Vagina (tissue), 2 donors: ENCODE measurements at regions not wholly inside any gene's neighbourhood (a gene's known extent, or its start where the extent isn't known, plus 50 kb on each side); places are given as distances from the start of the nearest gene placed in this dataset.

Experiments
- DNase-seq, 2 donors: peaks; one replicate each; pipeline ENCODE4 v3.0.0-alpha.2; 2017; ENCODE audit errors: extremely low spot score in 2 of 2
- H3K27ac ChIP-seq: fragments of 200-600 bp; sonication (generic); one replicate; pipeline ENCODE4 v1.5.1; 2019
- H3K27me3 ChIP-seq: fragments of 200-600 bp; sonication (generic); one replicate; pipeline ENCODE4 v1.5.1; 2019
- H3K36me3 ChIP-seq, 2 donors: fragments of 200-600 bp; sonication (generic); one replicate each; pipeline ENCODE4 v1.5.1; 2017 to 2019
- H3K4me1 ChIP-seq: fragments of 200-600 bp; sonication (generic); one replicate; pipeline ENCODE4 v1.5.1; 2019
- H3K4me3 ChIP-seq, 2 donors: fragments of 200-600 bp; sonication (generic); 1 replicate in 1 of 2; 2 replicates in 1 of 2; pipeline ENCODE4 v1.5.1; 2016 to 2019
- H3K9me3 ChIP-seq: fragments of 200-600 bp; sonication (generic); one replicate; pipeline ENCODE4 v1.5.1; 2019
- CTCF ChIP-seq, 3 experiments: fragments of 450-650 bp in 2 of 3; fragments of 200-600 bp in 1 of 3; sonication (generic) in 1 of 3; IDR thresholded peaks; one replicate each; pipeline ENCODE4 v1.5.1; 2017 to 2019; ENCODE audit warnings: antibody characterized with exemption in 3 of 3, mild to moderate bottlenecking in 2 of 3, moderate library complexity in 2 of 3
- POLR2A ChIP-seq, 2 donors: fragments of 450-650 bp; IDR thresholded peaks; one replicate each; pipeline ENCODE4 v1.6.1; 2017; ENCODE audit warnings: antibody characterized with exemption in 2 of 2, mild to moderate bottlenecking in 2 of 2, moderate library complexity in 2 of 2
- POLR2AphosphoS5 ChIP-seq, 2 donors: sonication (generic); formaldehyde crosslinking; IDR thresholded peaks; one replicate each; pipeline ENCODE4 v1.9.0; 2017; ENCODE audit warnings: antibody characterized with exemption in 2 of 2, mild to moderate bottlenecking in 2 of 2, low read depth in 1 of 2; ENCODE audit not compliant: insufficient read depth in 1 of 2
- intact Hi-C: fragments of 100-400 bp; cut with DNase I; formaldehyde crosslinking; loops from one replicate; pipeline ENCODE4 v1.15.1; 2023

- Histone ChIP-seq H3K9me3 (no peaks in the 10 kb centered on the region), H3K27me3 (no peaks in the 10 kb centered on the region), H3K4me1 (peaks cover 5% of the 10 kb centered on the region), H3K4me3 (no peak overlapping the region), H3K36me3 (no peaks in the 10 kb centered on the region), H3K27ac (no peak overlapping the region)
- intact Hi-C loops, result no loop called here
- DNase-seq, result no peak
- TF ChIP-seq POLR2A (IDR thresholded peaks at IDR 0.05) (no peak), POLR2AphosphoS5 (IDR thresholded peaks at IDR 0.05; ENCODE audit: insufficient read depth in 1 of 2, low read depth in 1 of 2) (no peak)
Measured at GRCh38 chr4:124179506-124180186, 532.9 kb downstream of the ANKRD50 start.

- no peaks in the 10 kb centered on the region for H3K9me3 ChIP-seq
- no peak overlapping the region for H3K4me3 ChIP-seq
- TF ChIP-seq POLR2AphosphoS5 (IDR thresholded peaks at IDR 0.05; ENCODE audit: insufficient read depth in 1 of 2, low read depth in 1 of 2) (no peak), CTCF (IDR thresholded peaks at IDR 0.05) (no peak), POLR2A (IDR thresholded peaks at IDR 0.05) (no peak)
- H3K36me3 ChIP-seq, result no peaks in the 10 kb centered on the region
- H3K4me1 ChIP-seq, result no peaks in the 10 kb centered on the region
- no peak overlapping the region for H3K27ac ChIP-seq
- H3K27me3 ChIP-seq, result no peaks in the 10 kb centered on the region
- intact Hi-C loops, result no loop called here
- no peak for DNase-seq
Measured at GRCh38 chr4:124181039-124181438, 531.5 kb downstream of the ANKRD50 start.

GRCh38 chr4:124183231-124183630, 529.3 kb downstream of the ANKRD50 start:
- no peak for TF ChIP-seq POLR2A (IDR thresholded peaks at IDR 0.05)
- TF ChIP-seq CTCF (IDR thresholded peaks at IDR 0.05), result no peak
- TF ChIP-seq POLR2AphosphoS5 (IDR thresholded peaks at IDR 0.05; ENCODE audit: insufficient read depth in 1 of 2, low read depth in 1 of 2), result no peak
- H3K4me3 ChIP-seq, result no peak overlapping the region
- H3K27me3 ChIP-seq, result no peaks in the 10 kb centered on the region
- no peak overlapping the region for H3K27ac ChIP-seq
- H3K36me3 ChIP-seq, result no peaks in the 10 kb centered on the region
- H3K9me3 ChIP-seq, result no peaks in the 10 kb centered on the region
- H3K4me1 ChIP-seq, result no peaks in the 10 kb centered on the region
- DNase-seq, result no peak
- intact Hi-C loops, result no loop called here

- Histone ChIP-seq H3K27me3 (no peaks in the 10 kb centered on the region), H3K9me3 (no peaks in the 10 kb centered on the region), H3K4me3 (no peak overlapping the region), H3K36me3 (no peaks in the 10 kb centered on the region), H3K27ac (no peak overlapping the region), H3K4me1 (no peaks in the 10 kb centered on the region)
- no peak for TF ChIP-seq POLR2AphosphoS5 (IDR thresholded peaks at IDR 0.05; ENCODE audit: insufficient read depth in 1 of 2, low read depth in 1 of 2)
- no peak for TF ChIP-seq CTCF (IDR thresholded peaks at IDR 0.05)
- TF ChIP-seq POLR2A (IDR thresholded peaks at IDR 0.05), result no peak
- no peak for DNase-seq
- intact Hi-C loops, result no loop called here
Measured at GRCh38 chr4:124183926-124184325, 528.6 kb downstream of the ANKRD50 start.

- DNase-seq, result no peak
- H3K27me3 ChIP-seq, result no peaks in the 10 kb centered on the region
- TF ChIP-seq CTCF (IDR thresholded peaks at IDR 0.05), result no peak
- no peak for TF ChIP-seq POLR2A (IDR thresholded peaks at IDR 0.05)
- TF ChIP-seq POLR2AphosphoS5 (IDR thresholded peaks at IDR 0.05; ENCODE audit: insufficient read depth in 1 of 2, low read depth in 1 of 2), result no peak
Measured at GRCh38 chr4:124184792-124185191, 527.7 kb downstream of the ANKRD50 start.

More at GRCh38 chr4:124184792-124185191, 527.7 kb downstream of the ANKRD50 start:
- Histone ChIP-seq H3K36me3 (no peaks in the 10 kb centered on the region), H3K27ac (no peak overlapping the region), H3K4me3 (no peak overlapping the region), H3K9me3 (no peaks in the 10 kb centered on the region), H3K4me1 (no peaks in the 10 kb centered on the region)
- intact Hi-C loops, result no loop called here
